ENCODE measurements at regions not wholly inside any gene's neighbourhood (a gene's known extent, or its start where the extent isn't known, plus 50 kb on each side); places are given as distances from the start of the nearest gene placed in this dataset.

DNA sequence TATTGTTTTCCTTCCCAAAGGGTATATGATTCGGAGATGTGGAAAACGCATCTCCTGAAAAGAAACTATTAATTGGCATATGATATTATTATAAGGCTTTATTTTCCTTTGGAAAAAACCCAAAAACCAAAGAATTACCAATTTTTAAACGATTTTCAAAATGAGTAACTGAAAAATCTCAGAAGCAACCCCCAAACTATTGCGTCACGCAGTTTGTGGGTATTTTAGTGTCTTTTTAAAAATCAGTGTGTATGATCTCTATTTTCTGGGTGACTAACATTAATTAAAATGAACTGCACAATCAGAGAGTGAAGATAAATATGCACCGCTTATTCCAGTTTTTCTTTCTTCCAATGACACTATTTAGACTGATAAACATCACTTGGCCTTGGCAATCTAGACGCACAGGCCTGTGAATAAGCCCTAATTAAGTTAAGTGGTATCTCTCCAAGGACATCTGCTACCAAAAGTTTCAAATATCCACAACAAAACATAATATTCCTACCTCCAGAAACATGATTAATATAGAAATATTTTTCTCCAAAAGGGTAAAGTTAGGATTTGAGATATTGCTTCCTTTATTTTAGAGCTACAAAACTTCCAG lies 511.5 kb upstream of the FAM241A start:
- H3K36me3 ChIP-seq (replicated peaks in 1 of 2; ENCODE audit: insufficient read depth in 1 of 2, low read depth in 2 of 2), result no peaks in the 10 kb centered on the region
- no peak for DNase-seq
- H3K4me3 ChIP-seq, result no peak overlapping the region
- intact Hi-C loops (cut with DNase I), result no loop called here
- TF ChIP-seq POLR2A (IDR thresholded peaks at IDR 0.05), result no peak
- TF ChIP-seq, protein P1, sequence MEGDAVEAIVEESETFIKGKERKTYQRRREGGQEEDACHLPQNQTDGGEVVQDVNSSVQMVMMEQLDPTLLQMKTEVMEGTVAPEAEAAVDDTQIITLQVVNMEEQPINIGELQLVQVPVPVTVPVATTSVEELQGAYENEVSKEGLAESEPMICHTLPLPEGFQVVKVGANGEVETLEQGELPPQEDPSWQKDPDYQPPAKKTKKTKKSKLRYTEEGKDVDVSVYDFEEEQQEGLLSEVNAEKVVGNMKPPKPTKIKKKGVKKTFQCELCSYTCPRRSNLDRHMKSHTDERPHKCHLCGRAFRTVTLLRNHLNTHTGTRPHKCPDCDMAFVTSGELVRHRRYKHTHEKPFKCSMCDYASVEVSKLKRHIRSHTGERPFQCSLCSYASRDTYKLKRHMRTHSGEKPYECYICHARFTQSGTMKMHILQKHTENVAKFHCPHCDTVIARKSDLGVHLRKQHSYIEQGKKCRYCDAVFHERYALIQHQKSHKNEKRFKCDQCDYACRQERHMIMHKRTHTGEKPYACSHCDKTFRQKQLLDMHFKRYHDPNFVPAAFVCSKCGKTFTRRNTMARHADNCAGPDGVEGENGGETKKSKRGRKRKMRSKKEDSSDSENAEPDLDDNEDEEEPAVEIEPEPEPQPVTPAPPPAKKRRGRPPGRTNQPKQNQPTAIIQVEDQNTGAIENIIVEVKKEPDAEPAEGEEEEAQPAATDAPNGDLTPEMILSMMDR (IDR thresholded peaks at IDR 0.05), result no peak
- H3K27ac ChIP-seq, result no peak overlapping the region
- no peaks in the 10 kb centered on the region for H3K4me1 ChIP-seq
- no peaks in the 10 kb centered on the region for H3K27me3 ChIP-seq
- 64% methylated on average over 7 of the region's 7 CpGs for WGBS, 2 donors
- no peaks in the 10 kb centered on the region for H3K9me3 ChIP-seq
- no peak for ATAC-seq

DNA sequence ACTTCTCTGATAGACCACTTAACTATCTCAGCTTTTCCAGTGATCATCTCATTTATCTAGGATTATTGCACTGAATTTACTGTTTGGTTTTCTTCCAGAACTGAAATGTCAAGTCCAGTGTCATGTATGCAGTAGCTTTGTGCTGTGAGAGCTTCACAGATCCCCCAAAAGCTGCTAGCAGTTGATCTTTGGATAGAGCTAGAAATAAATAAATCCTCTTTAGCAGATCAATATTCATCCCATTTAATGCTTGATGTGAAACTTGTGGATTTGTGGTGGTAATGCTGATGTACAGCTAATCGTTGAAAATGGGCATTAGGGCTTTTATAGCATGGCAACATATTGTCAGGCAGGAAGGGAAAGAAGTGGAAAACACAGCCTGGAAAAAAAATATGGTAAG lies 509.6 kb upstream of the FAM241A start:
- Histone ChIP-seq H3K4me3 (no peak overlapping the region), H3K27ac (no peak overlapping the region), H3K36me3 (replicated peaks in 1 of 2; ENCODE audit: insufficient read depth in 1 of 2, low read depth in 2 of 2) (no peaks in the 10 kb centered on the region), H3K9me3 (no peaks in the 10 kb centered on the region), H3K4me1 (no peaks in the 10 kb centered on the region), H3K27me3 (no peaks in the 10 kb centered on the region)
- DNase-seq (no peak), ATAC-seq (no peak)
- intact Hi-C loops (cut with DNase I), result loop anchor here (5.0 kb wide), 1 partner anchor 222 kb away; no protein-coding TSS in a partner anchor
- WGBS, 2 donors, result 48 to 52% methylated on average over 1 of the region's 1 CpG
- no peak for TF ChIP-seq POLR2A (IDR thresholded peaks at IDR 0.05)
- TF ChIP-seq, protein P1 (IDR thresholded peaks at IDR 0.05), result no peak

DNA sequence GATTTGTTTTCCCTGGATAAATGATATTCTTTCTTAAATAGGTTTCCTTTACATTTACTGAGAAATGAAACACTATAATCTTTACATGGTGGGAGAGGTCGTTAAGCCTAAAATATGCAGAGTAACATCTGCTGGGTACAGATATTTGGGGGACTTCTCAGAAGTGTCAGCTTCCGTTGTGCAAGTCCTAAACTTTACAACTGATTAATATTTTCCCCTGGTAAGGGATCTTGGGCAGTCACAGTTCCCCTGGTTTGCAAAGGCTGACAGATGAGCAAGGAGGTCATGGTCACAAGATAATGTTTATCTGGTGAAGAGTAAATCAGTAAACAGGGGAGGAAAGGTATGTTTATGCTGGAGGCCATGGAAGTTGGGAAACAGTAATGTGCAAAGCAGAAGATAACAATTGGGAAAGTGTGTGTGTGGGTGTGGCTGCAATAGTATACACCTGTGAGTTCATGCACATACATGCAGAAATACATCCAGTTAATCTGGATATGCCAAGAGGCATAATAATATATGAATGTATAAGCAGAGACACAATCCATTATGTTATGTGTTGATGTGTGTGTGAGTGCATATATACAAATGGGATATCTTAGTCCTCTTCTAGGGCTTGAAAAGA lies 508.2 kb upstream of the FAM241A start:
- Histone ChIP-seq H3K9me3 (no peaks in the 10 kb centered on the region), H3K4me3 (no peak overlapping the region), H3K27ac (no peak overlapping the region), H3K27me3 (no peaks in the 10 kb centered on the region), H3K36me3 (replicated peaks in 1 of 2; ENCODE audit: insufficient read depth in 1 of 2, low read depth in 2 of 2) (no peaks in the 10 kb centered on the region), H3K4me1 (no peaks in the 10 kb centered on the region)
- DNase-seq (no peak), ATAC-seq (no peak)
- WGBS, 2 donors, result 11 to 43% methylated on average over 2 of the region's 2 CpGs
- intact Hi-C loops (cut with DNase I), result loop anchor here (5.0 kb wide), 1 partner anchor 220 kb away; no protein-coding TSS in a partner anchor
- TF ChIP-seq, protein P1 (IDR thresholded peaks at IDR 0.05), result no peak
- TF ChIP-seq POLR2A (IDR thresholded peaks at IDR 0.05), result no peak

DNA sequence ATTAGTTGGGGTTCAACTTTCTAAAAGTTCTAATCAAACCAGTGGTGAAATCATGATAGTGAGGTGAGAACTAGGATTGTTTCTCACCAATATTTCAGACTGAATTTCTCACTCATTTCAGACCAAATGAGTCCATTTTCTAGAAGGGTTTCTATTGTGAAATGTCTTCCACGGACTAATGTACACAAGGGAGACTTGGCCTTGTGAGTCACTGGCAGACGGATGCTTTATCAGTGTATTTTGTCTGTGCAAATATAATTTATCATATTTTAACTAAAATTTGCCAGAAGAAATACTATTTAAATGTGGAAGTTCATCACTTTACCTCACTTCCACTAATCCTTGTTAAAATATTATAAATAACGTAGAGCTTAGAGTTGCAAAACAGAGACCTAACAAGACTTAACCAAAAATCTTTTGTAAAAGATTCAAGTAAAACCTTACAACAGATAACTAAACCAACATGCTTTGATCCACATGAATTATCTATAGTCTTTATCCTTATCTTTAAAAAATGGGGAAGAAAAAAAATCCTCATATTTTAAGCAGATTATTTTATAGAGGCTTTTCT lies 506.0 kb upstream of the FAM241A start:
- WGBS, 2 donors, result 30 to 34% methylated on average over 3 of the region's 3 CpGs
- ATAC-seq (no peak), DNase-seq (no peak)
- Histone ChIP-seq H3K9me3 (no peaks in the 10 kb centered on the region), H3K4me1 (no peaks in the 10 kb centered on the region), H3K27ac (no peak overlapping the region), H3K27me3 (no peaks in the 10 kb centered on the region), H3K36me3 (replicated peaks in 1 of 2; ENCODE audit: insufficient read depth in 1 of 2, low read depth in 2 of 2) (no peaks in the 10 kb centered on the region), H3K4me3 (no peak overlapping the region)
- TF ChIP-seq, protein P1 (IDR thresholded peaks at IDR 0.05), result no peak
- TF ChIP-seq POLR2A (IDR thresholded peaks at IDR 0.05), result no peak
- intact Hi-C loops (cut with DNase I), result loop anchor here (5.0 kb wide), 1 partner anchor 218 kb away; no protein-coding TSS in a partner anchor
